HCT116 (cell line): ENCODE measurements at regions not wholly inside any gene's neighbourhood (a gene's known extent, or its start where the extent isn't known, plus 50 kb on each side); places are given as distances from the start of the nearest gene placed in this dataset.

Source experiments
- ATAC-seq: fragments of 200-7000 bp; cut with Tn5 transposase; 2 replicates; pipeline ENCODE4 v1.9.1; 2020; ENCODE audit warnings: mild to moderate bottlenecking, moderate library complexity
- BruUV-seq: library from RNA; stranded (reverse); fragments of 400-500 nt; replicated peaks from 2 replicates; lab custom pipeline; 2021; lab: Mats Ljungman, UMichigan
- CTCF ChIA-PET: fragments of 300-600 bp; sonication (Branson Sonifier 250); formaldehyde crosslinking; loops from one replicate; lab custom pipeline; 2021; ENCODE audit warnings: antibody characterized with exemption; lab: Charles Lee
- POLR2A ChIA-PET: fragments of 300-600, 350-600 bp; sonication (Branson Sonifier 250); formaldehyde crosslinking; loops from one replicate; lab custom pipeline; 2021; ENCODE audit warnings: antibody characterized with exemption; lab: Charles Lee
- RAD21 ChIA-PET, 2 experiments: fragments of 300-600 bp; sonication (Branson Sonifier 250); formaldehyde crosslinking; loops; one replicate each; lab custom pipeline; 2023; ENCODE audit warnings: low total read pairs in 2 of 2; ENCODE audit not compliant: uncharacterized antibody in 2 of 2, unreplicated experiment in 2 of 2, low non-redundant PET in 1 of 2; lab: Charles Lee
- DNase-seq: peaks from one replicate; pipeline ENCODE4 v3.0.0-alpha.2; 2010; ENCODE audit warnings: low read depth, low spot score
- H2AFZ ChIP-seq: fragments of 200-600 bp; shearing (Covaris generic), sonication (generic); 2 replicates; pipeline ENCODE4 v1.6.1; 2017; ENCODE audit warnings: low read depth, mixed run types, mixed read lengths, antibody characterized with exemption, low read length; ENCODE audit not compliant: poor library complexity, severe bottlenecking
- H3K27ac ChIP-seq: 2 replicates; pipeline ENCODE4 v1.5.1; 2012; ENCODE audit warnings: low read depth, low read length
- H3K27me3 ChIP-seq: fragments of 200-600 bp; sonication (generic); 2 replicates; pipeline ENCODE4 v1.6.1; 2016; ENCODE audit warnings: mixed run types, low read length, mixed read lengths; ENCODE audit not compliant: insufficient read depth
- H3K36me3 ChIP-seq, 2 experiments: fragments of 200-500 bp in 1 of 2; fragments of 200-600 bp in 1 of 2; sonication (Bioruptor generic) in 1 of 2; sonication (generic) in 1 of 2; 2 replicates each; pipeline versions ENCODE4 v1.5.1 to v1.6.1; 2014 to 2016; ENCODE audit warnings: low read length in 2 of 2, inconsistent platforms in 1 of 2, mixed read lengths in 1 of 2, mixed run types in 1 of 2; ENCODE audit not compliant: insufficient read depth in 2 of 2, control insufficient read depth in 1 of 2
- H3K4me1 ChIP-seq, 2 experiments: fragments of 200-600 bp in 1 of 2; sonication (generic) in 1 of 2; 2 replicates each; pipeline versions ENCODE4 v1.5.1 to v1.6.1; 2012 to 2017; ENCODE audit warnings: low read length in 2 of 2, inconsistent platforms in 1 of 2, mild to moderate bottlenecking in 1 of 2, mixed read lengths in 1 of 2, mixed run types in 1 of 2, moderate library complexity in 1 of 2; ENCODE audit not compliant: insufficient read depth in 2 of 2, control insufficient read depth in 1 of 2
- H3K4me2 ChIP-seq: fragments of 200-600 bp; sonication (generic); 2 replicates; pipeline ENCODE4 v1.6.1; 2017; ENCODE audit warnings: mixed run types, low read length, mixed read lengths
- H3K4me3 ChIP-seq, 2 experiments: fragments of 200-600 bp in 1 of 2; sonication (generic) in 1 of 2; replicated peaks in 1 of 2; 2 replicates each; pipeline ENCODE4 v1.5.1; 2011 to 2016; ENCODE audit warnings: low read length in 2 of 2, control low read depth in 1 of 2, low read depth in 1 of 2, mild to moderate bottlenecking in 1 of 2, mixed read lengths in 1 of 2, mixed run types in 1 of 2
- H3K79me2 ChIP-seq: fragments of 200-600 bp; sonication (generic); 2 replicates; pipeline ENCODE4 v1.6.1; 2017; ENCODE audit warnings: mild to moderate bottlenecking, mixed run types, low read length, moderate library complexity, mixed read lengths; ENCODE audit not compliant: insufficient read depth
- H3K9ac ChIP-seq: fragments of 200-600 bp; sonication (generic); 2 replicates; pipeline ENCODE4 v1.6.1; 2016; ENCODE audit warnings: low read length, mixed read lengths
- H3K9me2 ChIP-seq: fragments of 200-600 bp; sonication (generic), shearing (Covaris generic); 2 replicates; pipeline ENCODE4 v1.6.1; 2017; ENCODE audit warnings: mixed run types, mild to moderate bottlenecking, moderate library complexity; ENCODE audit not compliant: insufficient read depth
- H3K9me3 ChIP-seq, 2 experiments: fragments of 200-500 bp in 1 of 2; fragments of 200-600 bp in 1 of 2; sonication (Bioruptor generic) in 1 of 2; sonication (generic) in 1 of 2; 2 replicates each; pipeline ENCODE4 v1.6.1; 2014 to 2017; ENCODE audit warnings: low read length in 2 of 2, mixed read lengths in 2 of 2, inconsistent platforms in 1 of 2, low read depth in 1 of 2, mild to moderate bottlenecking in 1 of 2, mixed run types in 1 of 2, moderate library complexity in 1 of 2; ENCODE audit not compliant: control insufficient read depth in 1 of 2, insufficient read depth in 1 of 2
- H4K20me1 ChIP-seq: fragments of 200-600 bp; sonication (generic), shearing (Covaris generic); 2 replicates; pipeline ENCODE4 v1.6.1; 2017; ENCODE audit warnings: mixed run types, mild to moderate bottlenecking, moderate library complexity; ENCODE audit not compliant: insufficient read depth
- CEBPB ChIP-seq: IDR thresholded peaks from 2 replicates; pipeline ENCODE4 v1.6.1; 2012; ENCODE audit warnings: low read depth
- CTCF ChIP-seq, 3 experiments: fragments of 200-600 bp in 1 of 3; sonication (generic) in 1 of 3; IDR thresholded peaks in 2 of 3; conservative IDR thresholded peaks in 1 of 3; 2 replicates each; pipeline ENCODE4 v1.5.1; 2012 to 2017; ENCODE audit warnings: low read depth in 2 of 3, low read length in 2 of 3, antibody characterized with exemption in 1 of 3, borderline replicate concordance in 1 of 3, control low read depth in 1 of 3, mild to moderate bottlenecking in 1 of 3, mixed read lengths in 1 of 3, mixed run types in 1 of 3, moderate library complexity in 1 of 3; ENCODE audit not compliant: insufficient read depth in 1 of 3
- EZH2 ChIP-seq: fragments of 200-600 bp; sonication (generic); IDR thresholded peaks from 2 replicates; pipeline ENCODE4 v1.6.1; 2017; ENCODE audit warnings: antibody characterized with exemption, mixed run types
- JUND ChIP-seq: IDR thresholded peaks from 2 replicates; pipeline ENCODE4 v1.6.1; 2012
- POLR2AphosphoS5 ChIP-seq: IDR thresholded peaks from 2 replicates; pipeline ENCODE4 v1.6.1; 2011; ENCODE audit warnings: mild to moderate bottlenecking, low read depth, low read length, moderate library complexity
- REST ChIP-seq: IDR thresholded peaks from 2 replicates; pipeline ENCODE4 v1.6.1; 2012; ENCODE audit warnings: low read depth
- SP1 ChIP-seq: IDR thresholded peaks from 2 replicates; pipeline ENCODE4 v1.6.1; 2012; ENCODE audit warnings: low read depth
- SRF ChIP-seq: IDR thresholded peaks from 2 replicates; pipeline ENCODE4 v1.6.1; 2012; ENCODE audit warnings: low read depth
- ZBTB33 ChIP-seq: IDR thresholded peaks from 2 replicates; pipeline ENCODE4 v1.6.1; 2011; ENCODE audit warnings: mild to moderate bottlenecking, low read length, moderate library complexity; ENCODE audit not compliant: insufficient replicate concordance; ENCODE audit errors: extremely low read depth
- ZFX ChIP-seq: fragments of 450-650 bp; IDR thresholded peaks from 2 replicates; pipeline ENCODE4 v1.6.1; 2017
- ZNF274 ChIP-seq: fragments of 200-500 bp; sonication (Bioruptor generic); IDR thresholded peaks from 2 replicates; pipeline ENCODE4 v1.6.1; 2014; ENCODE audit warnings: mild to moderate bottlenecking, low read depth, low read length, inconsistent platforms
- intact Hi-C: fragments of 100-400 bp; cut with micrococcal nuclease; formaldehyde crosslinking; loops from 2 replicates; pipeline ENCODE4 v1.10.0; 2022
- TF ChIP-seq, protein P1 (sequence below): IDR thresholded peaks from 2 replicates; pipeline ENCODE4 v1.6.1; 2012

DNA sequence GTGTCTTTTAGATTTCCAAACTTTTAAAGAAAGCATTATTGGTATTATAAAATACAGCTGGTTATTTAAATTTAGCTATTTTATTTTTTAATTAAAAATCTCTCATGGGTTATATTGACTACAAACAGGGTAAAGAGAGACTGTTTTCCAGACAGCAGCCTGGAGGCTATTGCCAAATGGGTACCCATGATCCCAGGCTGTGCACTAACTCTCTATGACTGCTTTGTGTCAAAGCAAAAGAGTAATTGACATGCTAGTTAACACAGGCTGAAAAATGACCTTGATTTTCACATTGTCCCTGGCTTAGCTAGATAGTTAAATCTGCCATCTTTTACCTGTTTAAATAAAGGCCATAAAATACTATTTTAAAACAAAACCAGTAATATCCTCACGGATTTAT, 589.7 kb downstream of the ANXA1 start:
- Histone ChIP-seq H3K79me2 (no peaks in the 10 kb centered on the region), H3K27me3 (no peaks in the 10 kb centered on the region), H3K36me3 (no peaks in the 10 kb centered on the region), H3K9me2 (no peaks in the 10 kb centered on the region), H3K9me3 (no peaks in the 10 kb centered on the region), H3K27ac (no peak overlapping the region), H3K4me1 (no peaks in the 10 kb centered on the region), H4K20me1 (no peaks in the 10 kb centered on the region), H3K9ac (no peak overlapping the region), H3K4me3 (no peak overlapping the region), H2AFZ (no peak overlapping the region), H3K4me2 (no peak overlapping the region)
- RAD21 ChIA-PET: no interaction called here
- DNase-seq (no peak), ATAC-seq (no peak)
- intact Hi-C loops: no loop called here
- CTCF ChIA-PET: no interaction called here
- TF ChIP-seq ZBTB33 (no peak), JUND (no peak), POLR2AphosphoS5 (no peak)
- POLR2A ChIA-PET: no interaction called here
- BruUV-seq: no TSS peak

DNA sequence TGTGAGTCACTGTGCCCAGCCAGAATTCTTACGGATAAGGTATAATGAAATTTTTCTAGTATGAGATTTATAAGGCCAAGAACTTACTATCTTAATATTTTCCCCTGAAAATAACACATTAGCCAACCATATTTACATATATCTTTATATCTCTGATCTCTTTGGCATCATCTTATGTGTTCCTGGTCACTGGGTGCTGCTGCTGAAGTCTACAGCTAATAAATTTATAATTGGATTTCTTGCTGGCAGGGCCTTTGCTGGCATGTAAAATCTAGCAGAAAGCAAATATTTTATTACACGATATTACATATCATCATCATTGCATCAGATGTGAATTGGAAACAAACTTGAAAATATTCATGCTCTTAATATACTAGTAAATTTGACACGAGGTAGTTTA, 590.7 kb downstream of the ANXA1 start:
- BruUV-seq: no TSS peak
- Histone ChIP-seq H3K9me3 (no peaks in the 10 kb centered on the region), H3K36me3 (no peaks in the 10 kb centered on the region), H3K4me1 (no peaks in the 10 kb centered on the region), H3K79me2 (no peaks in the 10 kb centered on the region), H2AFZ (no peak overlapping the region), H3K9ac (no peak overlapping the region), H3K9me2 (no peaks in the 10 kb centered on the region), H3K4me3 (no peak overlapping the region), H3K27me3 (no peaks in the 10 kb centered on the region), H3K4me2 (no peak overlapping the region), H3K27ac (no peak overlapping the region), H4K20me1 (no peaks in the 10 kb centered on the region)
- intact Hi-C loops: no loop called here
- ATAC-seq: no peak
- CTCF ChIA-PET: no interaction called here
- RAD21 ChIA-PET: no interaction called here
- DNase-seq: no peak
- POLR2A ChIA-PET: no interaction called here
- TF ChIP-seq CTCF (IDR thresholded peaks at IDR 0.05 in 2 of 3, conservative IDR thresholded peaks at IDR 0.05 in 1 of 3; ENCODE audit: borderline replicate concordance in 1 of 3, insufficient read depth in 1 of 3, low read depth in 2 of 3, low read length in 2 of 3) (no peak), CEBPB (no peak), JUND (no peak), POLR2AphosphoS5 (no peak), EZH2 (no peak), SRF (no peak), REST (no peak), ZFX (no peak), SP1 (no peak), ZNF274 (no peak)
- TF ChIP-seq, protein P1, sequence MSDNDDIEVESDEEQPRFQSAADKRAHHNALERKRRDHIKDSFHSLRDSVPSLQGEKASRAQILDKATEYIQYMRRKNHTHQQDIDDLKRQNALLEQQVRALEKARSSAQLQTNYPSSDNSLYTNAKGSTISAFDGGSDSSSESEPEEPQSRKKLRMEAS: no peak
